ENCODE measurements at regions not wholly inside any gene's neighbourhood (a gene's known extent, or its start where the extent isn't known, plus 50 kb on each side); places are given as distances from the start of the nearest gene placed in this dataset.

- Histone ChIP-seq H3K14ac (replicated peaks; ENCODE audit: low read depth, low read length) (no peak overlapping the region), H3K4me1 (ENCODE audit: control insufficient read depth, insufficient read depth, low read length) (no peaks in the 10 kb centered on the region), H3K4ac (ENCODE audit: low read depth, low read length) (no peak overlapping the region), H3K4me2 (ENCODE audit: low read depth, low read length) (no peak overlapping the region), H2BK120ac (ENCODE audit: low read depth, low read length) (no peak overlapping the region), H3K9ac (ENCODE audit: low read depth, low read length) (no peak overlapping the region), H3K79me1 (ENCODE audit: low read depth in 1 of 2, low read length in 2 of 2) (no peaks in the 10 kb centered on the region), H4K5ac (ENCODE audit: low read depth, low read length) (no peak overlapping the region), H3K36me3 (ENCODE audit: control insufficient read depth, insufficient read depth, low read length) (no peaks in the 10 kb centered on the region), H3K4me3 (ENCODE audit: insufficient read depth, low read depth, low read length) (no peak overlapping the region), H4K20me1 (ENCODE audit: insufficient read depth, low read length) (no peaks in the 10 kb centered on the region), H4K8ac (ENCODE audit: low read depth in 2 of 2, low read length in 2 of 2) (no peak overlapping the region), H3K9me1 (ENCODE audit: insufficient read depth, low read length) (no peaks in the 10 kb centered on the region), H3K56ac (ENCODE audit: extremely low read depth, insufficient read depth, low read length) (no peak overlapping the region), H2AK9ac (replicated peaks; ENCODE audit: low read depth, low read length, poor library complexity) (no peak overlapping the region), H2BK5ac (ENCODE audit: low read depth, low read length, poor library complexity, severe bottlenecking) (no peak overlapping the region), H3K27ac (ENCODE audit: insufficient read depth, low read length) (no peak overlapping the region), H2BK15ac (ENCODE audit: low read depth, low read length) (no peak overlapping the region), H2AFZ (replicated peaks; ENCODE audit: low read length, poor library complexity) (no peak overlapping the region), H3K9me3 (ENCODE audit: control insufficient read depth, insufficient read depth, low read length) (peaks cover 42% of the 10 kb centered on the region), H4K91ac (ENCODE audit: insufficient read depth, low read depth, low read length) (no peak overlapping the region), H2BK20ac (ENCODE audit: low read depth, low read length) (no peak overlapping the region), H3K23ac (ENCODE audit: low read depth, low read length) (no peak overlapping the region), H3K18ac (ENCODE audit: low read depth, low read length) (no peak overlapping the region), H2AK5ac (ENCODE audit: low read depth, low read length) (no peak overlapping the region), H3K27me3 (ENCODE audit: control insufficient read depth, insufficient read depth, low read length) (no peaks in the 10 kb centered on the region)
- in situ Hi-C loops (cut with MboI; ENCODE audit: low sequenced_read_pairs) (no loop called here), intact Hi-C loops (cut with micrococcal nuclease) (no loop called here), dilution Hi-C loops (cut with HindIII; ENCODE audit: low sequenced_read_pairs, unreplicated experiment) (no loop called here)
- TF ChIP-seq, protein P1, sequence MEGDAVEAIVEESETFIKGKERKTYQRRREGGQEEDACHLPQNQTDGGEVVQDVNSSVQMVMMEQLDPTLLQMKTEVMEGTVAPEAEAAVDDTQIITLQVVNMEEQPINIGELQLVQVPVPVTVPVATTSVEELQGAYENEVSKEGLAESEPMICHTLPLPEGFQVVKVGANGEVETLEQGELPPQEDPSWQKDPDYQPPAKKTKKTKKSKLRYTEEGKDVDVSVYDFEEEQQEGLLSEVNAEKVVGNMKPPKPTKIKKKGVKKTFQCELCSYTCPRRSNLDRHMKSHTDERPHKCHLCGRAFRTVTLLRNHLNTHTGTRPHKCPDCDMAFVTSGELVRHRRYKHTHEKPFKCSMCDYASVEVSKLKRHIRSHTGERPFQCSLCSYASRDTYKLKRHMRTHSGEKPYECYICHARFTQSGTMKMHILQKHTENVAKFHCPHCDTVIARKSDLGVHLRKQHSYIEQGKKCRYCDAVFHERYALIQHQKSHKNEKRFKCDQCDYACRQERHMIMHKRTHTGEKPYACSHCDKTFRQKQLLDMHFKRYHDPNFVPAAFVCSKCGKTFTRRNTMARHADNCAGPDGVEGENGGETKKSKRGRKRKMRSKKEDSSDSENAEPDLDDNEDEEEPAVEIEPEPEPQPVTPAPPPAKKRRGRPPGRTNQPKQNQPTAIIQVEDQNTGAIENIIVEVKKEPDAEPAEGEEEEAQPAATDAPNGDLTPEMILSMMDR (conservative IDR thresholded peaks at IDR 0.05; ENCODE audit: low read depth, low read length): no peak
- no peak for TF ChIP-seq USF2 (IDR thresholded peaks at IDR 0.05; ENCODE audit: low read depth, low read length)
- TF ChIP-seq RFX5 (IDR thresholded peaks at IDR 0.05; ENCODE audit: low read depth, low read length): no peak
- TF ChIP-seq SMC3 (IDR thresholded peaks at IDR 0.05; ENCODE audit: low read depth, low read length): no peak
- no peak for TF ChIP-seq MAZ (IDR thresholded peaks at IDR 0.05; ENCODE audit: borderline replicate concordance, low read depth, low read length)
- no peak for TF ChIP-seq CEBPB (IDR thresholded peaks at IDR 0.05; ENCODE audit: low read depth, low read length)
- TF ChIP-seq MXI1 (IDR thresholded peaks at IDR 0.05; ENCODE audit: borderline replicate concordance, low read depth, low read length): no peak
- TF ChIP-seq POLR2A (IDR thresholded peaks at IDR 0.05; ENCODE audit: low read depth, low read length): no peak
- no peak for TF ChIP-seq CHD1 (IDR thresholded peaks at IDR 0.05; ENCODE audit: low read depth, low read length)
- no peak for TF ChIP-seq MAFK (IDR thresholded peaks at IDR 0.05; ENCODE audit: low read depth, low read length)
- no peak for TF ChIP-seq BHLHE40 (IDR thresholded peaks at IDR 0.05; ENCODE audit: low read depth, low read length)
- ChIA-PET CTCF (no interaction called here), POLR2A (ENCODE audit: unreplicated experiment) (no interaction called here)
- DNase-seq: no peak
- ATAC-seq (ENCODE audit: low read depth): no peak
- WGBS, 2 experiments (ENCODE audit: extremely low coverage in 2 of 2, insufficient read length in 1 of 2): no CpG with 5 or more reads among the region's 5 CpGs
- no TSS peak for BruUV-seq (replicated peaks)
These were observed 68.0 kb upstream of the OPCML start for GRCh38 chr11:133600306-133600705.
